Esophagus (tissue), 2 donors: ENCODE measurements at regions not wholly inside any gene's neighbourhood (a gene's known extent, or its start where the extent isn't known, plus 50 kb on each side); places are given as distances from the start of the nearest gene placed in this dataset.

Source experiments
- H3K27ac ChIP-seq, 2 donors: one replicate each; pipeline ENCODE4 v1.5.1; 2013; ENCODE audit warnings: low read depth in 2 of 2, mild to moderate bottlenecking in 2 of 2, inconsistent platforms in 1 of 2, low read length in 1 of 2, moderate library complexity in 1 of 2
- H3K27me3 ChIP-seq, 2 donors: one replicate each; pipeline ENCODE4 v1.6.1; 2013; ENCODE audit warnings: low read length in 2 of 2, control low read depth in 1 of 2, mild to moderate bottlenecking in 1 of 2; ENCODE audit not compliant: insufficient read depth in 2 of 2, control insufficient read depth in 1 of 2
- H3K36me3 ChIP-seq, 2 donors: one replicate each; pipeline ENCODE4 v1.6.1; 2013; ENCODE audit warnings: low read length in 1 of 2; ENCODE audit not compliant: control insufficient read depth in 2 of 2, insufficient read depth in 2 of 2
- H3K4me1 ChIP-seq, 2 donors: one replicate each; pipeline ENCODE4 v1.6.1; 2013; ENCODE audit warnings: low read length in 1 of 2; ENCODE audit not compliant: control insufficient read depth in 2 of 2, insufficient read depth in 2 of 2
- H3K4me3 ChIP-seq, 2 donors: one replicate each; pipeline ENCODE4 v1.5.1; 2013; ENCODE audit warnings: low read length in 2 of 2, mild to moderate bottlenecking in 2 of 2, low read depth in 1 of 2, moderate library complexity in 1 of 2
- H3K9me3 ChIP-seq, 2 donors: one replicate each; pipeline ENCODE4 v1.6.1; 2013; ENCODE audit warnings: mild to moderate bottlenecking in 2 of 2, low read depth in 1 of 2, low read length in 1 of 2, moderate library complexity in 1 of 2; ENCODE audit not compliant: control insufficient read depth in 2 of 2, insufficient read depth in 1 of 2
- WGBS, 2 donors: extraction: QIAGEN DNeasy Blood & Tissue Kit; methylation state at CpG; one replicate each; pipeline ENCODE4 v1.1.7; 2013; 5-methylcytosine and 5-hydroxymethylcytosine counted together
- donor health status: healthy with polysubstance abuse.
- donor health status: Bipolar disorder and iron deficiency.

DNA sequence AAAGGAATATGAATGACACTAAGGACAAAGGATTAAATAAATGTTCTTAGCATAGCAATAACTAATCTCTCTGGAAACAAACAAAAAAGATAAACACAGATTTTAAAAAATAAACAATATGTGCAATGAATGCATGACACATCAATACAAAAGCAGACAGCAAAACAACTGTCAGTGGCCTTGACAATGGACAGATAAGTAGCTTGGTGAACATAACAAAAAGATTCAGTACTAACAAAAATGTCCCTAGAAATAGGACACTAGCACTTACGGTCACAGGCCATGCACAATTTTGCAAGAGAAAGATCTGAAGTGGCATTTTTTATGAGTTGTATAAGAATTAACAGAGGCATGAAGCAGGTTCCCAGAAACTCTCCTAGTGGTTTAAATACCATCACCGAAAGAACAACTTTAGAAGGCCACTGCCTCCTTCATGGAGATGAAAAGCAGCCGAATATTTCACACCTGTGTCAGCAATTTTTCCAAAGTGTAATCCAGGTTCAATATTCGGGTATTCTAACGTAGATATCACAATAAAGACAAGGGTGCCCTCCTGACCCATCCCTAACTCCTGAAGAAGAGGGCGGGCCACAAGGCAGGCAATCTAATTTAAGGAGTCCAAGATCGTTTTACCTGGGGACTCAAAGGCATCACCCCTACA, 231.3 kb upstream of the MKLN1 start:
- no peak overlapping the region for H3K27ac ChIP-seq
- no peaks in the 10 kb centered on the region for H3K36me3 ChIP-seq
- no peaks in the 10 kb centered on the region for H3K9me3 ChIP-seq
- H3K4me3 ChIP-seq: no peak overlapping the region
- H3K27me3 ChIP-seq: no peaks in the 10 kb centered on the region
- H3K4me1 ChIP-seq: peaks cover 0 to 6% of the 10 kb centered on the region in 2 donors
- 83 to 87% methylated on average over 7 of the region's 7 CpGs for WGBS, 2 donors

DNA sequence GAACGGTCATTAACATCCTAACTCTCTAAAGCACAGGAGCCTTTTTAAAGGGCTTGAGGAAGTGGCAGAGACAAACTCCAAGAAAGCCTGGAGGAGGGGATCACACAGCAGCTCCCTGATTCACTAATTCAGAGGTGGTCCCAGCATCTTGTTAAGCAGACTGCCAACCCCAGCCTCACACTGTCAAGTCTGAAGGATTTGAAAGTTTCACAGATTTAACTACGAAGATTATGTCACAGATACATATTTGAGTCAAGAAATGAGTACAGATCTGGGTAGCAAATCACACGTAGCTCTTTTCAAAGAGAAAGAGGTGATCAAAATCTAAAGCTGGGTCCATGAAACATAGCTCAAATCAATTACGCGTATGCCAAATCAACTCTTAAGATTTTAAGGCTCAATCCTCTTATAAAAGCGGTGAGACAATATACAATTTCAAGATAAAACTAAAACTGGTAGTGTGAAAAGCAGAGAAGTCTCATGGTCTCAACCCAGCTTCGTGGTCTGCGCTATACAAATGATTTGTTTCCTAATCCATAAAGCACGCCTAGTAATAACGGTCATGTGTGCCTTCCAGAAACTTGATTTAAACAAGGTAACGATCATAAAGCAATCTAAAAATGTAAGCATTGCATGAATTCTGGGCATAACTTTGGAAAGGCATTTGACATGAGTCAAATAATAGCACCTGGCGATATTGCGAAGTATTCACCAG, 229.9 kb upstream of the MKLN1 start:
- Histone ChIP-seq H3K9me3 (no peaks in the 10 kb centered on the region), H3K36me3 (no peaks in the 10 kb centered on the region), H3K4me1 (peaks cover 0 to 3% of the 10 kb centered on the region in 2 donors), H3K4me3 (no peak overlapping the region), H3K27ac (no peak overlapping the region), H3K27me3 (no peaks in the 10 kb centered on the region)
- whole genome bisulfite sequencing, 2 donors: 78 to 83% methylated on average over 13 of the region's 13 CpGs

DNA sequence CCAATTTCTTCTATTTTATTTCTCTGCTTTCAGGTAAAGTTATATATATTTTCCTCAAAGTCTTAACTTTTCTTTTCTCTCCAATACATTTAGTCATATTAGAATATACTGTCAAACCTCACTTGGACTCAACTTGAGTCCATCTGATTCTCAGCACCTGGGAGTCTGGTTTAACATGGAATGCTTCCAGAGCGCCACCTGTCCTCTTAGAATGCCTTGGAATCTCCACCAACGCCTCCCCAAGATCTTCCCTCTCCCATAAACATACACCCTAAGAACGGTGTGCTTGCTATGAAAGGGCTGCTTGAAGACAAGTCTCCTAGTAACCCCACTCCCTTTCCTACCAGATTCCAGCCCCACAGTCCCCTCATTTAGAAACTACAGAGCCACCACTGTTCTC, 229.1 kb upstream of the MKLN1 start:
- no peaks in the 10 kb centered on the region for H3K36me3 ChIP-seq
- H3K27ac ChIP-seq: no peak overlapping the region
- H3K4me1 ChIP-seq: peaks cover 0 to 3% of the 10 kb centered on the region in 2 donors
- H3K4me3 ChIP-seq: no peak overlapping the region
- no peaks in the 10 kb centered on the region for H3K9me3 ChIP-seq
- WGBS, 2 donors: 74 to 89% methylated on average over 3 of the region's 3 CpGs
- H3K27me3 ChIP-seq: no peaks in the 10 kb centered on the region

DNA sequence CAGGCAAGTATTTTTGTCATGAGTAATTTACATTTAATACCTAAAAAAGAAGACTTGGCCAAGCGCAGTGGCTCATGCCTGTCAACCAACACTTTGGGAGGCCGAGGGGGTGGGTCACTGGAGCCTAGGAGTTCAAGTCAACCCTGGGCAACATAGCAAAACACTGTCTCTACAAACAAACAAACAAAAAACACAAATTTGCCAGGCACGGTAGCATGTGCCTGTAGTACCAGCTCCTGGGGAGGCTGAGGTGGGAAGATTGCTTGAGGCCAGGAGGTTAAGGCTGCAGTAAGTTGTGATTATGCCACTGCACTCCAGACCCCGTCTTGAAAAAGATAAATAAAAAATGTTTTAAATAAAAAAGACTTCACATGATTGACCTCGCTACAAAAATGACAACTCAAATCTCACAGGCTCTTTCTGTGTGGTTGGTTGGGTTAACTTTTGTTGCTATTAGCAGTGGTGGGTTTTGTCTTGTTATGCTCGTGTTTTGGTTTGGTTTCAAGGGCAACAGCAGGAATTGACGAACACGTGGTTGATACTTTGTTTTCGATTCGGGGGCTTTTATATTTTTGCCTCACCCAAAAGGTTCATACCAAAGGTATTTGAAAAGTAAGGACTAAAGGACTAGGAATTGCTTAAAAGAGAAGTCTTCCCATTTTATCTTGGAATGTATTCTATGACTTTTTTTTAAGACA, 227.2 kb upstream of the MKLN1 start:
- no peak overlapping the region for H3K4me3 ChIP-seq
- peak overlapping the region in 1 of 2 donors; percentile 6 for H3K27ac ChIP-seq
- 61 to 68% methylated on average over 10 of the region's 10 CpGs for WGBS, 2 donors

DNA sequence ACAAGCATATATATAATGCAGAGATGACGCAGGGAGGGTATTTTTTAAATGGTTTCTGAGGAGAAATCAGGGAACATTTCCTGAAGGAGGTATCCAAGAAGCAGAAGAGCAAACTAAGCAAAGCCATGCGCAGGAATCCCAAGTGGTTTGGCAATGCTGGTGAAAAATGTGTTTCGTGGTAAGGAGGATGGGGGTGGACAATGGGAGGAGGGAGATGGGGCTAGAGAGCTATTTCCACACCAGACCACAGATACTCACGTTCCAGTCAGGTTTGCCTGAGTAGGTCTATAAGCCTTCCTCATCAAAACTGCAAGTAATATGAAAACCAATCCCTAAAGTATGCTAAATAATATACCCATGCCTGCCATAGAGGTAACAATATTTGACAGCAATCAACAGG, 223.7 kb upstream of the MKLN1 start:
- Histone ChIP-seq H3K4me1 (peaks cover 0 to 2% of the 10 kb centered on the region in 2 donors), H3K4me3 (no peak overlapping the region), H3K9me3 (no peaks in the 10 kb centered on the region), H3K27me3 (no peaks in the 10 kb centered on the region), H3K27ac (no peak overlapping the region), H3K36me3 (no peaks in the 10 kb centered on the region)
- WGBS, 2 donors: 53 to 69% methylated on average over 4 of the region's 4 CpGs

More for the DNA sequence above, 227.2 kb upstream of the MKLN1 start:
- H3K36me3 ChIP-seq: no peaks in the 10 kb centered on the region
- H3K27me3 ChIP-seq: no peaks in the 10 kb centered on the region
- H3K9me3 ChIP-seq: no peaks in the 10 kb centered on the region
- peaks cover 0 to 3% of the 10 kb centered on the region in 2 donors for H3K4me1 ChIP-seq

DNA sequence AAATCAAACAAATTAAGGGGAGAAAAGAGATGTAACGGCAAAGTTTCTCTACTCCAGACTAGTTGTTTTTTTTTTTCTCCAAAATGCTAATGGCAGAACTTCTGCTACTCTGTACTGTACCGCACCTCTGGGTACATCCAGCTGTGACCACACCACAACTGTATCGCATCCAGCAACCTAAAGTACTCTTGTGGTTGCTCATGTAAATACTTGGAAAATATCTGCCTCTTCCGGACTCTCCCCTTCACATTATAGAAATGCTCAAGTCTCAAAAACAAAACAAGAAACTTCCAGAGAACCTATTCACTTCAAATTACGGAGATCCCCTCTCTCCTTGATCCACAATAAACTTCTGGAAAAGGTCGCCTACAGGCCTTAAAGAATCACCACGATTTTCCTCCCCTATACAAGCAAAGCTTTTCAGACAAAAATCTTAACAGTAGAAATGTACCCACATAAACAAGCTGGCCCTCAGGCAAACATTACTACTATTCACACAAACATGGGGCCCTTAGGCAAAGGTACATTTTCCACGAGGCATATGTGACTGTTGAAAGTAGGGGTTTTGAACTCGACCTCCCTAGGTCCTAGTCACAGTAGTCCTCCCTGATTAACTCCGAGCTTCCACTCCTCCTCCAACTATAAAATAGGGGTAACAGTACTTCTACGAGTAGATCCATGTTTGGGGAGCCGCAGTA, 222.9 kb upstream of the MKLN1 start:
- 64 to 69% methylated on average over 12 of the region's 12 CpGs for WGBS, 2 donors
- H3K4me1 ChIP-seq: peaks cover 2% of the 10 kb centered on the region in 2 donors

DNA sequence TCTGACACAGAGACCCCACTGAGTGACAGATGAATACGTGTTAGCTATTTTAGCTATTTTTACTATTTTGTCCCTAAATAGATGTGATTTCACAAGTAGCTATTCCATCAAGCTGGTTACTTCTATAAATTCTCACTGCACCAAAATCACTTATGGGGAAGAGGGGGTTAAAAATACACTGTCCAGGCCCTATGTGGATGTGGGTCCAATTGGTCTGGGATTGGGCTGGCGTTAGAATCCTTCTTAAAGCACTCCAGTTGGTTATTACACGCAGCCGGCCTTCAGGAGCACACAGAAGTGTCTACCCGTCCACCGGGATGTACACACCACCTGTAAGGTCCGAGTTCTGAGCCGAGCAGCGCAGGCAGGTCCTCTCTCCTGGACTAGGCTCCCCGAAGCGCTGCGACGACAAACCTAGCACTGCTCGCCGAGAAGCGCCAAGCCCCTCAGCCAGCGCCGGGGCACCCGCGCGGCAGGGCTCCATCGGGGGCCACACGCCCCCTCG, 222.3 kb upstream of the MKLN1 start:
- H3K27me3 ChIP-seq: no peaks in the 10 kb centered on the region
- H3K4me3 ChIP-seq: peak overlapping the region; percentile 57 to 61
- H3K27ac ChIP-seq: peak overlapping the region; percentile 92 to 94
- WGBS, 2 donors: 3 to 5% methylated on average over 24 of the region's 24 CpGs
- H3K36me3 ChIP-seq: no peaks in the 10 kb centered on the region
- H3K9me3 ChIP-seq: no peaks in the 10 kb centered on the region
- peaks cover 2 to 3% of the 10 kb centered on the region in 2 donors for H3K4me1 ChIP-seq

More for the DNA sequence above, 222.9 kb upstream of the MKLN1 start:
- Histone ChIP-seq H3K27me3 (no peaks in the 10 kb centered on the region), H3K36me3 (no peaks in the 10 kb centered on the region), H3K4me3 (peak overlapping the region in 1 of 2 donors; percentile 61), H3K9me3 (no peaks in the 10 kb centered on the region), H3K27ac (peak overlapping the region in 1 of 2 donors; percentile 18)

DNA sequence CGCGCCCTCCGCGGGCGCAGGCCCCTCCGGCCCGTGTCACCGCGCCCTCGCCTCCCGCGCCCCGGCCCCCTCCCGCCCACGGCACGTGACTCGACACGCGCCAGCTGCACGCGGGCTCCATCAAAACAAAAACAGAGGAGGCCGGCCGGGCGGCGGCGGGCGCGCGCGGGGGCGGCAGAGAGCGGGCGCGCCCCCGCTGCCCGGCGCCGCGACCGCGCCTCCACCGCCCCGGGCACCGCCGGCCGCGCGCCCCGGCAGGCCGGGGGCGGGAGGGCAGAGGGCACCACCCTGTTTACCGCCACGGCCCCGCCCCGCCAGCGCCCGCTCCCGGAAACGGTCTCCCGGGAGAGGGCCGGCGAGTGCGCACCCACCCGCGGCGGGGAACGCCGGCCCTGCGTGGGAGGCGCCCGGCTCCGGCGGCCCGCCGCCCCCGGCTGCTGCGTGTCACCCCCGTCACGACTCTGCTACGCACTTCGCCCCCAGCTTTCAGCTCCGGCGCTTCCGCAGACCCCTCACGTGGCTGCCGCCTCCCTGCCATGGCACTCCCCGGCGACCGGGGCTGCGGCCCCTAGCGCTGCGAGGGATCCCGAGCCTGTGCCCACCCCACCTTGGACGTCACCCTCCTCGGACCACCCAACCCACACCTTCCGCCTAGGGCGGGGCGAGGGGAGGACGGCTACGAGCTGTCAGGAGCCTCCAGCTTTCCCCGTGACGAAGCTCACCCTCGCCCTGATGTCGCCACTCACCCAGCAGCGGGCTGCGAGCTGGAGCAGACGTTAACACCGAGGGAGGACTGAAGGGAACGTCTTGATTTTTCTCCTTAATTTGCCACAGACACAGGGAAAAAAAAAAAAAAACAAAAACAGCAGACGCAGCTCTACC, 221.6 kb upstream of the MKLN1 start:
- peaks cover 2 to 5% of the 10 kb centered on the region in 2 donors for H3K4me1 ChIP-seq
- WGBS, 2 donors: 0 to 1% methylated on average over 48 to 110 of the region's 110 CpGs
- no peaks in the 10 kb centered on the region for H3K27me3 ChIP-seq
- H3K9me3 ChIP-seq: no peaks in the 10 kb centered on the region
- H3K4me3 ChIP-seq: peak overlapping the region; percentile 61 to 92
- no peaks in the 10 kb centered on the region for H3K36me3 ChIP-seq
- H3K27ac ChIP-seq: peak overlapping the region; percentile 94 to 98
